ENCODE measurements at regions not wholly inside any gene's neighbourhood (a gene's known extent, or its start where the extent isn't known, plus 50 kb on each side); places are given as distances from the start of the nearest gene placed in this dataset.

- Histone ChIP-seq H3K36me3 (ENCODE audit: insufficient read depth, low read length) (no peaks in the 10 kb centered on the region), H3K4me2 (ENCODE audit: low read length) (no peak overlapping the region), H4K20me1 (ENCODE audit: insufficient read depth, low read length) (no peaks in the 10 kb centered on the region), H3K9me3 (ENCODE audit: low read length) (no peaks in the 10 kb centered on the region), H3K9me2 (ENCODE audit: insufficient read depth, low read length) (no peaks in the 10 kb centered on the region), H3K79me2 (ENCODE audit: insufficient read depth, low read depth, low read length) (no peaks in the 10 kb centered on the region), H3K27ac (ENCODE audit: low read depth, low read length, poor library complexity, severe bottlenecking) (no peak overlapping the region), H3K4me1 (ENCODE audit: insufficient read depth, low read length, poor library complexity, severe bottlenecking) (no peaks in the 10 kb centered on the region), H3K4me3 (ENCODE audit: low read depth, low read length, poor library complexity, severe bottlenecking) (no peak overlapping the region), H2AFZ (ENCODE audit: low read length) (no peak overlapping the region)
- DNase-seq (ENCODE audit: low spot score), result no peak
- no TSS peak for BruUV-seq (replicated peaks)
- POLR2A ChIA-PET, result interaction anchor here (0.8 to 0.9 kb wide), 2 partner anchors 234 to 569 kb away, joined by 3 read pairs; no protein-coding TSS in a partner anchor
- no peak for TF ChIP-seq CTCF (conservative IDR thresholded peaks at IDR 0.05; ENCODE audit: low read length)
- no peak for TF ChIP-seq EZH2phosphoT487 (IDR thresholded peaks at IDR 0.05; ENCODE audit: borderline replicate concordance, low read depth, low read length)
- CTCF ChIA-PET (ENCODE audit: unreplicated experiment), result no interaction called here
- intact Hi-C loops (cut with micrococcal nuclease; ENCODE audit: unreplicated experiment), result no loop called here
These were observed 168.4 kb downstream of the ZC3H11B start for GRCh38 chr1:219444474-219444873.

- POLR2A ChIA-PET, result interaction anchor here (0.6 to 0.8 kb wide), 2 partner anchors 57 to 233 kb away, joined by 3 read pairs; no protein-coding TSS in a partner anchor
These were observed 169.1 kb downstream of the ZC3H11B start for GRCh38 chr1:219443763-219444162.

More at GRCh38 chr1:219443763-219444162, 169.1 kb downstream of the ZC3H11B start:
- Histone ChIP-seq H3K9me3 (ENCODE audit: low read length) (no peaks in the 10 kb centered on the region), H4K20me1 (ENCODE audit: insufficient read depth, low read length) (no peaks in the 10 kb centered on the region), H3K27ac (ENCODE audit: low read depth, low read length, poor library complexity, severe bottlenecking) (no peak overlapping the region), H3K4me2 (ENCODE audit: low read length) (no peak overlapping the region), H3K79me2 (ENCODE audit: insufficient read depth, low read depth, low read length) (no peaks in the 10 kb centered on the region), H3K36me3 (ENCODE audit: insufficient read depth, low read length) (no peaks in the 10 kb centered on the region), H2AFZ (ENCODE audit: low read length) (no peak overlapping the region), H3K9me2 (ENCODE audit: insufficient read depth, low read length) (no peaks in the 10 kb centered on the region), H3K4me3 (ENCODE audit: low read depth, low read length, poor library complexity, severe bottlenecking) (no peak overlapping the region), H3K4me1 (ENCODE audit: insufficient read depth, low read length, poor library complexity, severe bottlenecking) (no peaks in the 10 kb centered on the region)
- intact Hi-C loops (cut with micrococcal nuclease; ENCODE audit: unreplicated experiment), result no loop called here
- BruUV-seq (replicated peaks), result no TSS peak
- no peak for TF ChIP-seq EZH2phosphoT487 (IDR thresholded peaks at IDR 0.05; ENCODE audit: borderline replicate concordance, low read depth, low read length)
- no peak for TF ChIP-seq CTCF (conservative IDR thresholded peaks at IDR 0.05; ENCODE audit: low read length)
- CTCF ChIA-PET (ENCODE audit: unreplicated experiment), result no interaction called here
- DNase-seq (ENCODE audit: low spot score), result no peak
